GM12878 (cell line): ENCODE measurements at regions not wholly inside any gene's neighbourhood (a gene's known extent, or its start where the extent isn't known, plus 50 kb on each side); places are given as distances from the start of the nearest gene placed in this dataset.

Experiments
- ATAC-seq: fragments of 200-7000 bp; cut with Tn5 transposase; 3 replicates; pipeline ENCODE4 v1.9.1; 2020; ENCODE audit warnings: mild to moderate bottlenecking, moderate library complexity
- BruUV-seq: library from RNA; stranded (reverse); fragments of 400-500 nt; replicated peaks from 2 replicates; lab custom pipeline; 2021; lab: Mats Ljungman, UMichigan
- CTCF ChIA-PET: fragments of 300-600 bp; sonication (Branson Sonifier 250); formaldehyde crosslinking; extraction: SDS; loops from one replicate; lab custom pipeline; 2021; ENCODE audit warnings: inconsistent platforms; lab: Yijun Ruan, JAX
- POLR2A ChIA-PET: fragments of 350-600 bp; formaldehyde crosslinking; extraction: SDS; loops from one replicate; lab custom pipeline; 2021; ENCODE audit warnings: inconsistent platforms; lab: Charles Lee
- RAD21 ChIA-PET: fragments of 300-600 bp; sonication (Branson Sonifier 250); formaldehyde crosslinking; loops from one replicate; lab custom pipeline; 2023; ENCODE audit warnings: antibody characterized with exemption; ENCODE audit not compliant: unreplicated experiment; lab: Charles Lee
- SMC1A ChIA-PET: fragments of 300-600 bp; sonication (Branson Sonifier 250); formaldehyde crosslinking; loops from one replicate; lab custom pipeline; 2023; ENCODE audit not compliant: unreplicated experiment, uncharacterized antibody; lab: Charles Lee
- DNase-seq: peaks from one replicate; pipeline ENCODE4 v3.0.0-alpha.2; 2011; ENCODE audit warnings: low read depth, low spot score
- FAIRE-seq: peaks from 3 replicates; lab custom pipeline; 2011; peaks lifted over from hg19 to GRCh38; lab: Jason Lieb, UNC
- H2AFZ ChIP-seq: 2 replicates; pipeline ENCODE4 v1.6.0; 2011; ENCODE audit warnings: low read depth, low read length, control low read depth; ENCODE audit not compliant: control insufficient read depth
- H3K27ac ChIP-seq: 2 replicates; pipeline ENCODE4 v1.5.1; 2011; ENCODE audit warnings: control low read depth; ENCODE audit not compliant: control insufficient read depth, insufficient read depth
- H3K27me3 ChIP-seq, 2 experiments: replicated peaks in 1 of 2; 2 replicates each; pipeline versions ENCODE4 v1.6.0 to v1.6.1; 2011; ENCODE audit warnings: low read length in 1 of 2; ENCODE audit not compliant: control insufficient read depth in 2 of 2, insufficient read depth in 2 of 2
- H3K36me3 ChIP-seq, 2 experiments: 2 replicates each; pipeline ENCODE4 v1.5.1; 2011; ENCODE audit warnings: low read length in 1 of 2; ENCODE audit not compliant: control insufficient read depth in 2 of 2, insufficient read depth in 2 of 2
- H3K4me1 ChIP-seq: 2 replicates; pipeline ENCODE4 v1.6.1; 2011; ENCODE audit warnings: mild to moderate bottlenecking, low read length, moderate library complexity, mixed read lengths; ENCODE audit not compliant: control insufficient read depth, insufficient read depth
- H3K4me2 ChIP-seq: 2 replicates; pipeline ENCODE4 v1.6.0; 2011; ENCODE audit warnings: control low read depth; ENCODE audit not compliant: control insufficient read depth, insufficient read depth
- H3K4me3 ChIP-seq: fragments of 200-600 bp; sonication (generic); 2 replicates; pipeline ENCODE4 v1.5.1; 2016
- H3K79me2 ChIP-seq: 2 replicates; pipeline ENCODE4 v1.6.0; 2011; ENCODE audit warnings: low read length; ENCODE audit not compliant: control insufficient read depth, insufficient read depth
- H3K9ac ChIP-seq: 2 replicates; pipeline ENCODE4 v1.8.0; 2011; ENCODE audit warnings: low read length, control low read depth, mixed read lengths; ENCODE audit not compliant: control insufficient read depth, insufficient read depth
- H3K9me3 ChIP-seq: replicated peaks from 3 replicates; pipeline ENCODE4 v1.5.1; 2011; ENCODE audit warnings: mild to moderate bottlenecking, low read length; ENCODE audit not compliant: control insufficient read depth, insufficient read depth
- H4K20me1 ChIP-seq: 2 replicates; pipeline ENCODE4 v1.6.0; 2011; ENCODE audit not compliant: control insufficient read depth, insufficient read depth
- CBX3 ChIP-seq: fragments of 200-600 bp; sonication (generic); IDR thresholded peaks from 2 replicates; pipeline ENCODE4 v1.6.1; 2016; ENCODE audit warnings: low read depth, borderline replicate concordance
- CHD4 ChIP-seq: fragments of 200-600 bp; sonication (generic); IDR thresholded peaks from 2 replicates; pipeline ENCODE4 v1.6.1; 2016; ENCODE audit warnings: mild to moderate bottlenecking
- CREB1 ChIP-seq: IDR thresholded peaks from 2 replicates; pipeline ENCODE4 v1.6.1; 2012; ENCODE audit warnings: low read depth, mild to moderate bottlenecking, inconsistent platforms
- CREM ChIP-seq: IDR thresholded peaks from 2 replicates; pipeline ENCODE4 v1.6.1; 2014; ENCODE audit warnings: antibody characterized with exemption, low read depth
- DPF2 ChIP-seq: fragments of 450-650 bp; IDR thresholded peaks from 2 replicates; pipeline ENCODE4 v1.6.1; 2017; ENCODE audit warnings: mild to moderate bottlenecking
- MXI1 ChIP-seq: fragments of 150-350 bp; IDR thresholded peaks from 2 replicates; pipeline ENCODE4 v1.6.1; 2011; ENCODE audit warnings: low read depth, mild to moderate bottlenecking, inconsistent platforms, low read length, improper control_type of control experiment
- NFXL1 ChIP-seq: fragments of 450-650 bp; IDR thresholded peaks from 2 replicates; pipeline ENCODE4 v1.6.1; 2017; ENCODE audit warnings: antibody characterized with exemption, mild to moderate bottlenecking, borderline replicate concordance
- NFYA ChIP-seq: IDR thresholded peaks from 2 replicates; pipeline ENCODE4 v1.6.1; 2011; ENCODE audit warnings: low read depth, mild to moderate bottlenecking, low read length, improper control_type of control experiment, borderline replicate concordance
- PML ChIP-seq: IDR thresholded peaks from 2 replicates; pipeline ENCODE4 v1.6.1; 2012; ENCODE audit warnings: low read length, inconsistent platforms
- RBBP5 ChIP-seq: fragments of 200-600 bp; sonication (generic); conservative IDR thresholded peaks from 2 replicates; pipeline ENCODE4 v1.6.1; 2016
- SMAD5 ChIP-seq: IDR thresholded peaks from 2 replicates; pipeline ENCODE4 v1.6.1; 2016; ENCODE audit warnings: antibody characterized with exemption, low read depth
- SMARCA5 ChIP-seq: fragments of 450-650 bp; IDR thresholded peaks from 2 replicates; pipeline ENCODE4 v1.6.1; 2017; ENCODE audit warnings: mild to moderate bottlenecking
- SUZ12 ChIP-seq: fragments of 200-600 bp; sonication (generic); IDR thresholded peaks from one replicate; pipeline ENCODE4 v1.6.1; 2018; ENCODE audit warnings: antibody characterized with exemption, mild to moderate bottlenecking; ENCODE audit not compliant: unreplicated experiment
- ZNF207 ChIP-seq: fragments of 450-650 bp; IDR thresholded peaks from 2 replicates; pipeline ENCODE4 v1.6.1; 2014; ENCODE audit warnings: antibody characterized with exemption, mild to moderate bottlenecking, borderline replicate concordance
- WGBS: methylation state at CpG from one replicate; pipeline ENCODE4 v1.1.6; 2016; ENCODE audit warnings: low lambda C conversion rate; ENCODE audit not compliant: insufficient replicate concordance, insufficient coverage; ENCODE audit errors: missing lambda C conversion rate; 5-methylcytosine and 5-hydroxymethylcytosine counted together
- in situ Hi-C: fragments of 300-500 bp; cut with MboI; formaldehyde crosslinking; loops from 9 replicates; pipeline ENCODE4 v1.14.3; 2018; ENCODE audit warnings: mixed read lengths
- intact Hi-C: fragments of 100-400 bp; cut with micrococcal nuclease; formaldehyde crosslinking; loops from one replicate; pipeline ENCODE4 v1.14.2; 2022; ENCODE audit not compliant: unreplicated experiment
- TF ChIP-seq, protein P1 (sequence below): fragments of 450-650 bp; IDR thresholded peaks from 2 replicates; pipeline ENCODE4 v1.6.1; 2014; ENCODE audit warnings: mild to moderate bottlenecking

DNA sequence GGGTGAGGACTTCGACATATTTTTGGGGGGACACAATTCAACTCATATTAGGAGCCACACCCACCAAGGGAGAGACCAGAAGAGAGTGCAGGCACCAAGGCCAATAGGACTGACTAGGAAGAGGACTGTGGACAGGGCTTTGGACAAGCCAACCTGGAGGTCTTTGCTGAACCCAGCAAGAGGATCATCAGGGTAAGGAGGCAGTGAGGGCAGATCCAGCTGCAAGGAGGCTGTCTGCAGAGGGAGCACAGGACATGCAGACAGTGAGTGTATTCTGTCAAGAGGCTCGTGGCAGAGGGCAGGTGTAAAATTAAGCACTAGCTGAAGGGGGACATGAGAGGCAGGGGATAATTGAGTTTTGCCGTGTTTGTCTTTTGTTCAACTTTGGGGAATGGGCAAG is 83.4 kb upstream of the MGMT start:
- ChIA-PET SMC1A (no interaction called here), RAD21 (no interaction called here), CTCF (no interaction called here), POLR2A (no interaction called here)
- no peak for ATAC-seq
- Histone ChIP-seq H3K27me3 (no peaks in the 10 kb centered on the region), H3K9ac (no peak overlapping the region), H3K4me3 (no peak overlapping the region), H3K4me1 (no peaks in the 10 kb centered on the region), H3K9me3 (no peaks in the 10 kb centered on the region), H3K79me2 (no peaks in the 10 kb centered on the region), H3K27ac (no peak overlapping the region), H4K20me1 (no peaks in the 10 kb centered on the region), H2AFZ (no peak overlapping the region), H3K36me3 (no peaks in the 10 kb centered on the region), H3K4me2 (no peak overlapping the region)
- DNase-seq, result no peak
- in situ Hi-C loops, result no loop called here
- intact Hi-C loops, result no loop called here
- FAIRE-seq, result no peak
- no TSS peak for BruUV-seq
- TF ChIP-seq NFYA (no peak), CBX3 (no peak), CREM (no peak), MXI1 (no peak), SUZ12 (no peak), SMARCA5 (no peak), NFXL1 (no peak), ZNF207 (no peak), DPF2 (no peak), CREB1 (no peak), CHD4 (no peak), PML (no peak), RBBP5 (no peak), SMAD5 (no peak)
- TF ChIP-seq, protein P1, sequence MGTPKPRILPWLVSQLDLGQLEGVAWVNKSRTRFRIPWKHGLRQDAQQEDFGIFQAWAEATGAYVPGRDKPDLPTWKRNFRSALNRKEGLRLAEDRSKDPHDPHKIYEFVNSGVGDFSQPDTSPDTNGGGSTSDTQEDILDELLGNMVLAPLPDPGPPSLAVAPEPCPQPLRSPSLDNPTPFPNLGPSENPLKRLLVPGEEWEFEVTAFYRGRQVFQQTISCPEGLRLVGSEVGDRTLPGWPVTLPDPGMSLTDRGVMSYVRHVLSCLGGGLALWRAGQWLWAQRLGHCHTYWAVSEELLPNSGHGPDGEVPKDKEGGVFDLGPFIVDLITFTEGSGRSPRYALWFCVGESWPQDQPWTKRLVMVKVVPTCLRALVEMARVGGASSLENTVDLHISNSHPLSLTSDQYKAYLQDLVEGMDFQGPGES, result no peak
- WGBS, result 40% methylated on average over 3 of the region's 3 CpGs
